Activated CD8-positive, alpha-beta T cell treated with anti-CD3 and anti-CD28 coated beads for 36 hours (primary cell): ENCODE measurements at regions not wholly inside any gene's neighbourhood (a gene's known extent, or its start where the extent isn't known, plus 50 kb on each side); places are given as distances from the start of the nearest gene placed in this dataset.

Experiments
- ATAC-seq: fragments of 200-7000 bp; cut with Tn5 transposase; one replicate; pipeline ENCODE4 v1.10.0; 2021; ENCODE audit warnings: mild to moderate bottlenecking, moderate library complexity
- CTCF ChIA-PET: fragments of 350-600 bp; sonication (Branson Sonifier 250); formaldehyde crosslinking; loops from one replicate; lab custom pipeline; 2021; ENCODE audit warnings: antibody characterized with exemption; lab: Charles Lee
- POLR2A ChIA-PET: fragments of 350-600 bp; sonication (Branson Sonifier 250); formaldehyde crosslinking; loops from one replicate; lab custom pipeline; 2021; ENCODE audit warnings: antibody characterized with exemption; lab: Charles Lee
- DNase-seq: peaks from one replicate; pipeline ENCODE4 v3.0.0-alpha.2; 2020
- H3K27ac Mint-ChIP-seq: one replicate; pipeline ENCODE4 v1.8.0; 2021; ENCODE audit warnings: mild to moderate bottlenecking, mixed read lengths
- H3K27me3 Mint-ChIP-seq: one replicate; pipeline ENCODE4 v1.8.0; 2021; ENCODE audit warnings: mixed read lengths
- H3K36me3 Mint-ChIP-seq: one replicate; pipeline ENCODE4 v1.8.0; 2021; ENCODE audit warnings: low read depth, mixed read lengths
- H3K4me1 Mint-ChIP-seq: one replicate; pipeline ENCODE4 v1.8.0; 2021; ENCODE audit warnings: low read depth, mixed read lengths
- H3K4me3 Mint-ChIP-seq: one replicate; pipeline ENCODE4 v1.8.0; 2021; ENCODE audit warnings: mild to moderate bottlenecking, moderate library complexity, mixed read lengths
- H3K9me3 Mint-ChIP-seq: one replicate; pipeline ENCODE4 v1.8.0; 2021; ENCODE audit warnings: mixed read lengths
- CTCF ChIP-seq: fragments of 200-600 bp; IDR thresholded peaks from one replicate; pipeline ENCODE4 v1.8.0; 2022; ENCODE audit warnings: antibody characterized with exemption, mild to moderate bottlenecking
- intact Hi-C: fragments of 100-400 bp; cut with micrococcal nuclease; formaldehyde crosslinking; loops from one replicate; pipeline ENCODE4 v1.10.0; 2022

- no peak overlapping the region for H3K27ac Mint-ChIP-seq
- intact Hi-C loops, result no loop called here
- POLR2A ChIA-PET, result no interaction called here
- no peak for ATAC-seq
- no peaks in the 10 kb centered on the region for H3K36me3 Mint-ChIP-seq
- DNase-seq, result no peak
- H3K4me1 Mint-ChIP-seq, result no peaks in the 10 kb centered on the region
- no peak for TF ChIP-seq CTCF
- H3K9me3 Mint-ChIP-seq, result peaks cover 4% of the 10 kb centered on the region
- H3K4me3 Mint-ChIP-seq, result no peak overlapping the region
- no peaks in the 10 kb centered on the region for H3K27me3 Mint-ChIP-seq
- CTCF ChIA-PET, result no interaction called here
These were observed 119.5 kb upstream of the CNTN6 start for GRCh38 chr3:973340-973739.

- ChIA-PET CTCF (no interaction called here), POLR2A (no interaction called here)
- DNase-seq, result no peak
- ATAC-seq, result no peak
- intact Hi-C loops, result no loop called here
- peaks cover 4% of the 10 kb centered on the region for H3K9me3 Mint-ChIP-seq
- no peaks in the 10 kb centered on the region for H3K27me3 Mint-ChIP-seq
- no peaks in the 10 kb centered on the region for H3K4me1 Mint-ChIP-seq
- TF ChIP-seq CTCF, result no peak
- H3K36me3 Mint-ChIP-seq, result no peaks in the 10 kb centered on the region
- no peak overlapping the region for H3K4me3 Mint-ChIP-seq
- no peak overlapping the region for H3K27ac Mint-ChIP-seq
These were observed 116.8 kb upstream of the CNTN6 start for GRCh38 chr3:976006-976405.

- Mint-ChIP-seq H3K27me3 (no peaks in the 10 kb centered on the region), H3K27ac (no peak overlapping the region), H3K4me3 (no peak overlapping the region), H3K9me3 (peaks cover 3% of the 10 kb centered on the region), H3K36me3 (no peaks in the 10 kb centered on the region), H3K4me1 (no peaks in the 10 kb centered on the region)
- no peak for TF ChIP-seq CTCF
- CTCF ChIA-PET, result interaction anchor here (0.9 kb wide), 1 partner anchor 50 kb away, joined by 3 read pairs; no protein-coding TSS in a partner anchor
- POLR2A ChIA-PET, result no interaction called here
- no peak for DNase-seq
- ATAC-seq, result no peak
- intact Hi-C loops, result no loop called here
These were observed 111.7 kb upstream of the CNTN6 start for GRCh38 chr3:981156-981555.

GRCh38 chr3:988785-989184 lies 104.0 kb upstream of the CNTN6 start:
- Mint-ChIP-seq H3K27me3 (no peaks in the 10 kb centered on the region), H3K4me1 (no peaks in the 10 kb centered on the region), H3K36me3 (no peaks in the 10 kb centered on the region), H3K4me3 (no peak overlapping the region), H3K9me3 (peaks cover 4% of the 10 kb centered on the region), H3K27ac (no peak overlapping the region)
- CTCF ChIA-PET, result no interaction called here
- intact Hi-C loops, result no loop called here
- POLR2A ChIA-PET, result no interaction called here
- no peak for TF ChIP-seq CTCF
- DNase-seq, result no peak
- no peak for ATAC-seq

- DNase-seq (no peak), ATAC-seq (no peak)
- Mint-ChIP-seq H3K27me3 (no peaks in the 10 kb centered on the region), H3K9me3 (peaks cover 4% of the 10 kb centered on the region), H3K27ac (no peak overlapping the region), H3K4me1 (no peaks in the 10 kb centered on the region), H3K4me3 (no peak overlapping the region), H3K36me3 (no peaks in the 10 kb centered on the region)
- no peak for TF ChIP-seq CTCF
- intact Hi-C loops, result no loop called here
- CTCF ChIA-PET, result no interaction called here
- POLR2A ChIA-PET, result interaction anchor here (0.6 kb wide), 1 partner anchor 45 kb away, joined by 4 read pairs; no protein-coding TSS in a partner anchor
These were observed 100.0 kb upstream of the CNTN6 start for GRCh38 chr3:992871-993270.
